ENCODE measurements at regions not wholly inside any gene's neighbourhood (a gene's known extent, or its start where the extent isn't known, plus 50 kb on each side); places are given as distances from the start of the nearest gene placed in this dataset.

- Histone ChIP-seq H3K27ac (no peak overlapping the region), H3K27me3 (replicated peaks) (no peaks in the 10 kb centered on the region), H3K4me3 (ENCODE audit: low read depth, low read length) (no peak overlapping the region), H3K36me3 (replicated peaks) (no peaks in the 10 kb centered on the region)
- in situ Hi-C loops (cut with HindIII; ENCODE audit: low pct_ligation_motif_present, low sequenced_read_pairs) = no loop called here
- DNase-seq = no peak
- no peak for TF ChIP-seq CTCF (IDR thresholded peaks at IDR 0.05; ENCODE audit: low read depth, low read length, missing control alignments)
Measured at GRCh38 chr18:64474773-64475172, 325.9 kb upstream of the LINC00305 start.

- H3K4me3 ChIP-seq (ENCODE audit: low read depth, low read length) = no peak overlapping the region
- no peaks in the 10 kb centered on the region for H3K27me3 ChIP-seq (replicated peaks)
- no peaks in the 10 kb centered on the region for H3K36me3 ChIP-seq (replicated peaks)
- no peak for DNase-seq
- no peak overlapping the region for H3K27ac ChIP-seq
- TF ChIP-seq CTCF (IDR thresholded peaks at IDR 0.05; ENCODE audit: low read depth, low read length, missing control alignments) = no peak
- in situ Hi-C loops (cut with HindIII; ENCODE audit: low pct_ligation_motif_present, low sequenced_read_pairs) = no loop called here
Measured at GRCh38 chr18:64474255-64474654, 325.4 kb upstream of the LINC00305 start.

- no peak for DNase-seq
- H3K27ac ChIP-seq = no peak overlapping the region
- no peaks in the 10 kb centered on the region for H3K27me3 ChIP-seq (replicated peaks)
- no peaks in the 10 kb centered on the region for H3K36me3 ChIP-seq (replicated peaks)
- no peak for TF ChIP-seq CTCF (IDR thresholded peaks at IDR 0.05; ENCODE audit: low read depth, low read length, missing control alignments)
- in situ Hi-C loops (cut with HindIII; ENCODE audit: low pct_ligation_motif_present, low sequenced_read_pairs) = no loop called here
- H3K4me3 ChIP-seq (ENCODE audit: low read depth, low read length) = no peak overlapping the region
Measured at GRCh38 chr18:64449434-64449833, 300.5 kb upstream of the LINC00305 start.

GRCh38 chr18:64444819-64445218, 295.9 kb upstream of the LINC00305 start:
- in situ Hi-C loops (cut with HindIII; ENCODE audit: low pct_ligation_motif_present, low sequenced_read_pairs) = no loop called here
- H3K36me3 ChIP-seq (replicated peaks) = no peaks in the 10 kb centered on the region
- no peak for DNase-seq

GRCh38 chr18:64438178-64438577, 289.3 kb upstream of the LINC00305 start:
- DNase-seq = no peak
- Histone ChIP-seq H3K27me3 (replicated peaks) (no peaks in the 10 kb centered on the region), H3K36me3 (replicated peaks) (no peaks in the 10 kb centered on the region), H3K4me3 (ENCODE audit: low read depth, low read length) (no peak overlapping the region), H3K27ac (no peak overlapping the region)
- in situ Hi-C loops (cut with HindIII; ENCODE audit: low pct_ligation_motif_present, low sequenced_read_pairs) = no loop called here
- TF ChIP-seq CTCF (IDR thresholded peaks at IDR 0.05; ENCODE audit: low read depth, low read length, missing control alignments) = no peak

More at GRCh38 chr18:64444819-64445218, 295.9 kb upstream of the LINC00305 start:
- H3K27me3 ChIP-seq (replicated peaks) = no peaks in the 10 kb centered on the region
- H3K27ac ChIP-seq = no peak overlapping the region
- H3K4me3 ChIP-seq (ENCODE audit: low read depth, low read length) = no peak overlapping the region
- no peak for TF ChIP-seq CTCF (IDR thresholded peaks at IDR 0.05; ENCODE audit: low read depth, low read length, missing control alignments)

GRCh38 chr18:64436111-64436510, 287.2 kb upstream of the LINC00305 start:
- no peaks in the 10 kb centered on the region for H3K27me3 ChIP-seq (replicated peaks)
- no peak for DNase-seq
- no peaks in the 10 kb centered on the region for H3K36me3 ChIP-seq (replicated peaks)
- no peak for TF ChIP-seq CTCF (IDR thresholded peaks at IDR 0.05; ENCODE audit: low read depth, low read length, missing control alignments)
- H3K4me3 ChIP-seq (ENCODE audit: low read depth, low read length) = no peak overlapping the region
- H3K27ac ChIP-seq = no peak overlapping the region
- in situ Hi-C loops (cut with HindIII; ENCODE audit: low pct_ligation_motif_present, low sequenced_read_pairs) = no loop called here

Data from brain microvascular endothelial cell (primary cell).